Neural progenitor cell (in vitro differentiated cells): ENCODE measurements at regions not wholly inside any gene's neighbourhood (a gene's known extent, or its start where the extent isn't known, plus 50 kb on each side); places are given as distances from the start of the nearest gene placed in this dataset.

ENCODE experiments used
- DNase-seq: peaks from one replicate; pipeline ENCODE4 v3.0.0-alpha.2; 2016; ENCODE audit warnings: low spot score
- H2AFZ ChIP-seq: fragments of 200-600 bp; sonication (generic); replicated peaks from 2 replicates; pipeline ENCODE4 v1.6.1; 2016; ENCODE audit warnings: antibody characterized with exemption
- H3F3A ChIP-seq: fragments of 200-600 bp; sonication (generic); 2 replicates; pipeline ENCODE4 v1.6.1; 2016; ENCODE audit warnings: antibody characterized with exemption, low read depth
- H3K27ac ChIP-seq: fragments of 200-600 bp; sonication (generic); 2 replicates; pipeline ENCODE4 v1.5.1; 2016; ENCODE audit warnings: mild to moderate bottlenecking
- H3K27me3 ChIP-seq: fragments of 200-600 bp; sonication (generic); 2 replicates; pipeline ENCODE4 v1.6.1; 2016; ENCODE audit warnings: mild to moderate bottlenecking, moderate library complexity
- H3K36me3 ChIP-seq: fragments of 200-600 bp; sonication (generic); 2 replicates; pipeline ENCODE4 v1.5.1; 2016
- H3K4me1 ChIP-seq: fragments of 200-600 bp; sonication (generic); 2 replicates; pipeline ENCODE4 v1.6.1; 2016; ENCODE audit warnings: mixed run types
- H3K4me2 ChIP-seq: fragments of 200-600 bp; sonication (generic); 2 replicates; pipeline ENCODE4 v1.6.1; 2016
- H3K4me3 ChIP-seq: fragments of 200-600 bp; sonication (generic); 2 replicates; pipeline ENCODE4 v1.5.1; 2016
- H3K79me2 ChIP-seq: fragments of 200-600 bp; sonication (generic); 2 replicates; pipeline ENCODE4 v1.6.1; 2016; ENCODE audit warnings: low read depth
- H3K9ac ChIP-seq: fragments of 200-600 bp; sonication (generic); 2 replicates; pipeline ENCODE4 v1.6.1; 2016
- H3K9me3 ChIP-seq: fragments of 200-600 bp; sonication (generic); 2 replicates; pipeline ENCODE4 v1.5.1; 2016; ENCODE audit warnings: low read depth
- H4K20me1 ChIP-seq: fragments of 200-600 bp; sonication (generic); 2 replicates; pipeline ENCODE4 v1.6.1; 2016; ENCODE audit warnings: low read depth
- H3K27ac Mint-ChIP-seq: 3 replicates; pipeline ENCODE4 v1.8.0; 2021; ENCODE audit warnings: mixed read lengths
- H3K27me3 Mint-ChIP-seq: 2 replicates; pipeline ENCODE4 v1.8.0; 2022; ENCODE audit warnings: low read depth, mild to moderate bottlenecking, inconsistent platforms, moderate library complexity, mixed read lengths; ENCODE audit not compliant: insufficient read depth
- H3K36me3 Mint-ChIP-seq: 3 replicates; pipeline ENCODE4 v1.8.0; 2021; ENCODE audit warnings: mixed read lengths
- H3K4me1 Mint-ChIP-seq: 3 replicates; pipeline ENCODE4 v1.8.0; 2021; ENCODE audit warnings: mixed read lengths
- H3K4me3 Mint-ChIP-seq: 3 replicates; pipeline ENCODE4 v1.8.0; 2021; ENCODE audit warnings: mild to moderate bottlenecking, moderate library complexity, mixed read lengths
- H3K9me3 Mint-ChIP-seq: 3 replicates; pipeline ENCODE4 v1.8.0; 2020; ENCODE audit warnings: mixed read lengths
- EZH2 ChIP-seq: fragments of 200-600 bp; sonication (generic); IDR thresholded peaks from 2 replicates; pipeline ENCODE4 v1.6.1; 2017; ENCODE audit warnings: antibody characterized with exemption, mild to moderate bottlenecking, moderate library complexity
- EZH2phosphoT487 ChIP-seq: fragments of 200-600 bp; sonication (generic); IDR thresholded peaks from 2 replicates; pipeline ENCODE4 v1.6.1; 2017; ENCODE audit warnings: antibody characterized with exemption
- TF ChIP-seq, protein P1 (sequence below): fragments of 200-600 bp; sonication (generic); IDR thresholded peaks from 2 replicates; pipeline ENCODE4 v1.5.1; 2017; ENCODE audit warnings: antibody characterized with exemption, mild to moderate bottlenecking

DNA sequence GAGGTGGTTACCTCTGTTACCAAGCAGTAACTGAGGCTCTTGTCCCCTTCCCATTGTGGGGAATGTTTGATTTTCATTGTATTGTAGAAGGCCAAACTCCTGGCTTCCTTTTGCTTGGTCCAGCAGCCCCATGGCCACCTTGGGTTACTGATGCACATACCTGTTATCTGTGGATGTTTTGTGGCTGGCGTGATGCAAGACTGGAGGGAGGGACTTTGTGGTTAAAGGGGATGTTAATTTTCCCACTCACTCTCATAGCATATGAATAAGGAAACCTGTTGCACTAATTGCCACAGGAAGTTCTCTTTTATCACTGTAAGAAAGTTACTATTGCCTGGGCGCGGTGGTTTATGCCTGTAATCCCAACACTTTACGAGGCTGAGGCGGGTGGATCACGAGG is 168.6 kb upstream of the HS3ST4 start:
- Histone ChIP-seq H3K9me3 (no peaks in the 10 kb centered on the region), H2AFZ (no peak overlapping the region), H4K20me1 (no peaks in the 10 kb centered on the region), H3K79me2 (no peaks in the 10 kb centered on the region), H3K36me3 (no peaks in the 10 kb centered on the region), H3K27ac (no peak overlapping the region), H3K27me3 (no peaks in the 10 kb centered on the region), H3K4me2 (no peak overlapping the region), H3K4me1 (peaks cover 6% of the 10 kb centered on the region), H3F3A (no peaks in the 10 kb centered on the region), H3K4me3 (no peak overlapping the region), H3K9ac (no peak overlapping the region)
- H3K4me3 Mint-ChIP-seq, result no peak overlapping the region
- DNase-seq, result no peak
- no peaks in the 10 kb centered on the region for H3K9me3 Mint-ChIP-seq
- TF ChIP-seq EZH2 (no peak), EZH2phosphoT487 (no peak)
- TF ChIP-seq, protein P1, sequence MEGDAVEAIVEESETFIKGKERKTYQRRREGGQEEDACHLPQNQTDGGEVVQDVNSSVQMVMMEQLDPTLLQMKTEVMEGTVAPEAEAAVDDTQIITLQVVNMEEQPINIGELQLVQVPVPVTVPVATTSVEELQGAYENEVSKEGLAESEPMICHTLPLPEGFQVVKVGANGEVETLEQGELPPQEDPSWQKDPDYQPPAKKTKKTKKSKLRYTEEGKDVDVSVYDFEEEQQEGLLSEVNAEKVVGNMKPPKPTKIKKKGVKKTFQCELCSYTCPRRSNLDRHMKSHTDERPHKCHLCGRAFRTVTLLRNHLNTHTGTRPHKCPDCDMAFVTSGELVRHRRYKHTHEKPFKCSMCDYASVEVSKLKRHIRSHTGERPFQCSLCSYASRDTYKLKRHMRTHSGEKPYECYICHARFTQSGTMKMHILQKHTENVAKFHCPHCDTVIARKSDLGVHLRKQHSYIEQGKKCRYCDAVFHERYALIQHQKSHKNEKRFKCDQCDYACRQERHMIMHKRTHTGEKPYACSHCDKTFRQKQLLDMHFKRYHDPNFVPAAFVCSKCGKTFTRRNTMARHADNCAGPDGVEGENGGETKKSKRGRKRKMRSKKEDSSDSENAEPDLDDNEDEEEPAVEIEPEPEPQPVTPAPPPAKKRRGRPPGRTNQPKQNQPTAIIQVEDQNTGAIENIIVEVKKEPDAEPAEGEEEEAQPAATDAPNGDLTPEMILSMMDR, result no peak
- H3K4me1 Mint-ChIP-seq, result no peaks in the 10 kb centered on the region
- no peaks in the 10 kb centered on the region for H3K36me3 Mint-ChIP-seq
- H3K27me3 Mint-ChIP-seq, result no peaks in the 10 kb centered on the region
- H3K27ac Mint-ChIP-seq, result no peak overlapping the region

DNA sequence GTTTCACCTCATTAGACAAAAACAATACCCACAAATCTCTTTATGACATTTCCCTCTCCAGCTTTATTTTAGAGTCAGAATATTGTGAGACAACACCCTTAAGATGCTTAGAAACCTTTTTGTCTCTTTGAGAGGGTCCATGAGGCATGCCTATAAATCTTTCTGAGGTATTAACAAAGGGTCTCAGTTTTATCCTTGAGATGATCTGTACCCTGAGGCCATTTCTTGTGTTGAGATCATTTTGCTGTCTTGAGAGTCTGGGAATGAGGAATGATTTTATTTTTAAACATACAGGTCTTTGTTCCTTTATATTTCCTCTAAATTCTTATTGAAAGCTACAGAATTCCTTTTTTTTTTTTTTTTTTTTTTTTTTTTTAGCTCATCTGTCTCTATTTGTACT is 179.7 kb upstream of the HS3ST4 start:
- Histone ChIP-seq H3K27ac (no peak overlapping the region), H3K9me3 (no peaks in the 10 kb centered on the region), H3K4me3 (no peak overlapping the region), H3K4me2 (no peak overlapping the region), H3K4me1 (no peaks in the 10 kb centered on the region), H3K27me3 (no peaks in the 10 kb centered on the region), H3F3A (no peaks in the 10 kb centered on the region), H4K20me1 (no peaks in the 10 kb centered on the region), H3K36me3 (no peaks in the 10 kb centered on the region), H3K79me2 (no peaks in the 10 kb centered on the region), H2AFZ (no peak overlapping the region), H3K9ac (no peak overlapping the region)
- DNase-seq, result no peak
- Mint-ChIP-seq H3K27ac (no peak overlapping the region), H3K4me1 (no peaks in the 10 kb centered on the region), H3K27me3 (peaks cover 2% of the 10 kb centered on the region), H3K9me3 (no peaks in the 10 kb centered on the region), H3K36me3 (no peaks in the 10 kb centered on the region), H3K4me3 (no peak overlapping the region)
- TF ChIP-seq EZH2phosphoT487 (no peak), EZH2 (no peak)
- TF ChIP-seq, protein P1, result no peak

DNA sequence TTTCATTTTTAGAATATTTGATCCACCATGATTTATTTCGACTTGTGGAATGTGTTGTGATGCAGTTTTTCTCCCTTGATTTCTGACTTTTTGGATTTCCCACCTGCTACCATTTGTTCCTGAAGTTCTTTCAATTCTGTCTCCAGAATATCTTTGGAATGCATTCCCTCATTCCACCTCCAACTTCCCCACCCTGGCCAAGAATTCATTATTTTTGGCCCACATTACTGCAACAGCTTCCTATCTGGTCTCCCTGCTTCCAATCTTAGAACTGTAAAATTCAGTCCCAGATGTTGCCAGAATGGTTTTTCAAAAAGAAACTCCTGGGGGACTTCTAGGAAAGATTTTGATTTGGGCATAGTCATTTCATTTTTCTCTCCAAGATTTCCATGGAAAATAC is 182.3 kb upstream of the HS3ST4 start:
- no peaks in the 10 kb centered on the region for H3K9me3 Mint-ChIP-seq
- no peaks in the 10 kb centered on the region for H4K20me1 ChIP-seq

More for the DNA sequence above, 182.3 kb upstream of the HS3ST4 start:
- no peaks in the 10 kb centered on the region for H3K36me3 Mint-ChIP-seq
- Histone ChIP-seq H3K9me3 (no peaks in the 10 kb centered on the region), H3F3A (no peaks in the 10 kb centered on the region), H3K27ac (no peak overlapping the region), H3K4me1 (no peaks in the 10 kb centered on the region), H3K36me3 (no peaks in the 10 kb centered on the region), H3K4me3 (no peak overlapping the region), H3K4me2 (no peak overlapping the region), H3K79me2 (no peaks in the 10 kb centered on the region), H2AFZ (no peak overlapping the region), H3K9ac (no peak overlapping the region), H3K27me3 (no peaks in the 10 kb centered on the region)
- no peak for DNase-seq
- no peak overlapping the region for H3K27ac Mint-ChIP-seq
- H3K27me3 Mint-ChIP-seq, result peaks cover 2% of the 10 kb centered on the region
- no peak overlapping the region for H3K4me3 Mint-ChIP-seq
- H3K4me1 Mint-ChIP-seq, result no peaks in the 10 kb centered on the region
- TF ChIP-seq EZH2 (no peak), EZH2phosphoT487 (no peak)
- TF ChIP-seq, protein P1, result no peak
